ENCODE measurements at regions not wholly inside any gene's neighbourhood (a gene's known extent, or its start where the extent isn't known, plus 50 kb on each side); places are given as distances from the start of the nearest gene placed in this dataset.

DNA sequence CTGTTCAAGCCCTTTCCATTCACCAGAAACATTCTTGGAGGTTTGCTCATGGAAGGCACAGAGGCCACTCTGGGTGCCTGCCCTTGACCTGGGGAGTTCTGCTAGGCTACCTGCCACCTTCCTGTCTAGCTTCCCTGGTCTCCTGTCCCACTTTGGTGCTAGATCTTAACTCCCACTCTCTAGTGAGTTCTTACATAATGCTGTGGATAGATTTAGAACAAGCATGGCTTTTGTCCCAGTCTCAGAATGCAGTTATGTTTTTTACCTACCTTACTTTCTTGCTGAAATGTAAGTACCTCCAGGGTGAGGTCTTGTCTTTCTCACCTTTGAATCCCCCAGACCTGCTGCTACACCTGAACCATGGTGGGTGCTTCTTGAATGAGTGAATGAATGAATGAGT is 1252.3 kb downstream of the TYW1 start:
- Histone ChIP-seq H2BK20ac (ENCODE audit: low read depth, low read length) (no peak overlapping the region), H2BK5ac (ENCODE audit: low read depth, low read length, poor library complexity, severe bottlenecking) (no peak overlapping the region), H3K27me3 (ENCODE audit: control insufficient read depth, insufficient read depth, low read length) (no peaks in the 10 kb centered on the region), H3K4me1 (ENCODE audit: control insufficient read depth, insufficient read depth, low read length) (no peaks in the 10 kb centered on the region), H2BK120ac (ENCODE audit: low read depth, low read length) (no peak overlapping the region), H3K14ac (replicated peaks; ENCODE audit: low read depth, low read length) (no peak overlapping the region), H4K5ac (ENCODE audit: low read depth, low read length) (no peak overlapping the region), H3K4ac (ENCODE audit: low read depth, low read length) (no peak overlapping the region), H3K56ac (ENCODE audit: extremely low read depth, insufficient read depth, low read length) (no peak overlapping the region), H3K9ac (ENCODE audit: low read depth, low read length) (no peak overlapping the region), H4K20me1 (ENCODE audit: insufficient read depth, low read length) (no peaks in the 10 kb centered on the region), H3K9me3 (ENCODE audit: control insufficient read depth, insufficient read depth, low read length) (peaks cover 15% of the 10 kb centered on the region), H2AK9ac (replicated peaks; ENCODE audit: low read depth, low read length, poor library complexity) (no peak overlapping the region), H3K18ac (ENCODE audit: low read depth, low read length) (no peak overlapping the region), H3K4me3 (ENCODE audit: insufficient read depth, low read depth, low read length) (no peak overlapping the region), H3K27ac (ENCODE audit: insufficient read depth, low read length) (no peak overlapping the region), H3K79me1 (ENCODE audit: low read depth in 1 of 2, low read length in 2 of 2) (no peaks in the 10 kb centered on the region), H4K8ac (ENCODE audit: low read depth in 2 of 2, low read length in 2 of 2) (no peak overlapping the region), H3K23ac (ENCODE audit: low read depth, low read length) (no peak overlapping the region), H2BK15ac (ENCODE audit: low read depth, low read length) (no peak overlapping the region), H4K91ac (ENCODE audit: insufficient read depth, low read depth, low read length) (no peak overlapping the region), H3K4me2 (ENCODE audit: low read depth, low read length) (no peak overlapping the region), H2AK5ac (ENCODE audit: low read depth, low read length) (no peak overlapping the region), H2AFZ (replicated peaks; ENCODE audit: low read length, poor library complexity) (no peak overlapping the region), H3K36me3 (ENCODE audit: control insufficient read depth, insufficient read depth, low read length) (no peaks in the 10 kb centered on the region), H3K9me1 (ENCODE audit: insufficient read depth, low read length) (no peaks in the 10 kb centered on the region)
- intact Hi-C loops (cut with micrococcal nuclease) (no loop called here), dilution Hi-C loops (cut with HindIII; ENCODE audit: low sequenced_read_pairs, unreplicated experiment) (no loop called here), in situ Hi-C loops (cut with MboI; ENCODE audit: low sequenced_read_pairs) (no loop called here)
- no peak for DNase-seq
- ATAC-seq (ENCODE audit: low read depth), result no peak
- TF ChIP-seq, protein P1, sequence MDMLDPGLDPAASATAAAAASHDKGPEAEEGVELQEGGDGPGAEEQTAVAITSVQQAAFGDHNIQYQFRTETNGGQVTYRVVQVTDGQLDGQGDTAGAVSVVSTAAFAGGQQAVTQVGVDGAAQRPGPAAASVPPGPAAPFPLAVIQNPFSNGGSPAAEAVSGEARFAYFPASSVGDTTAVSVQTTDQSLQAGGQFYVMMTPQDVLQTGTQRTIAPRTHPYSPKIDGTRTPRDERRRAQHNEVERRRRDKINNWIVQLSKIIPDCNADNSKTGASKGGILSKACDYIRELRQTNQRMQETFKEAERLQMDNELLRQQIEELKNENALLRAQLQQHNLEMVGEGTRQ (IDR thresholded peaks at IDR 0.05; ENCODE audit: low read depth, low read length), result no peak
- TF ChIP-seq NFE2L2 (IDR thresholded peaks at IDR 0.05; ENCODE audit: low read depth, low read length) (no peak), SMC3 (IDR thresholded peaks at IDR 0.05; ENCODE audit: low read depth, low read length) (no peak), CEBPB (IDR thresholded peaks at IDR 0.05; ENCODE audit: low read depth, low read length) (no peak), RFX5 (IDR thresholded peaks at IDR 0.05; ENCODE audit: low read depth, low read length) (no peak), RAD21 (IDR thresholded peaks at IDR 0.05; ENCODE audit: low read length) (no peak), MAZ (IDR thresholded peaks at IDR 0.05; ENCODE audit: borderline replicate concordance, low read depth, low read length) (no peak)
- ChIA-PET CTCF (no interaction called here), POLR2A (ENCODE audit: unreplicated experiment) (no interaction called here)
- BruUV-seq (replicated peaks), result no TSS peak

Measured in IMR-90 (cell line).